Karpas-422 (cell line): ENCODE measurements at regions not wholly inside any gene's neighbourhood (a gene's known extent, or its start where the extent isn't known, plus 50 kb on each side); places are given as distances from the start of the nearest gene placed in this dataset.

Experiments used
- DNase-seq: peaks from one replicate; pipeline ENCODE4 v3.0.0-alpha.2; 2015
- H2AFZ ChIP-seq: fragments of 200-600 bp; sonication (generic); 2 replicates; pipeline ENCODE4 v1.6.1; 2014; ENCODE audit warnings: antibody characterized with exemption, low read length, mixed read lengths
- H3K27ac ChIP-seq: fragments of 200-600 bp; sonication (generic); 2 replicates; pipeline ENCODE4 v1.5.1; 2014; ENCODE audit warnings: mild to moderate bottlenecking, low read length, moderate library complexity
- H3K27me3 ChIP-seq: fragments of 200-600 bp; sonication (generic); 2 replicates; pipeline ENCODE4 v1.6.1; 2014; ENCODE audit warnings: low read length, mixed read lengths
- H3K36me3 ChIP-seq: fragments of 200-600 bp; sonication (generic); 2 replicates; pipeline ENCODE4 v1.6.1; 2014; ENCODE audit warnings: low read length, mixed read lengths; ENCODE audit not compliant: insufficient read depth
- H3K4me1 ChIP-seq: fragments of 200-600 bp; sonication (generic); 2 replicates; pipeline ENCODE4 v1.6.1; 2014; ENCODE audit warnings: mild to moderate bottlenecking, low read length, mixed read lengths
- H3K4me2 ChIP-seq: fragments of 200-600 bp; sonication (generic); 2 replicates; pipeline ENCODE4 v1.6.1; 2014; ENCODE audit warnings: low read length, low read depth, mild to moderate bottlenecking; ENCODE audit not compliant: poor library complexity, severe bottlenecking
- H3K4me3 ChIP-seq: fragments of 200-600 bp; sonication (generic); 2 replicates; pipeline ENCODE4 v1.5.1; 2014; ENCODE audit warnings: mild to moderate bottlenecking, antibody characterized with exemption, low read length, mixed read lengths
- H3K79me2 ChIP-seq: fragments of 200-600 bp; sonication (generic); 2 replicates; pipeline ENCODE4 v1.6.1; 2014; ENCODE audit warnings: mild to moderate bottlenecking, low read length, mixed read lengths
- H3K9ac ChIP-seq: fragments of 200-600 bp; sonication (generic); 2 replicates; pipeline ENCODE4 v1.6.0; 2014; ENCODE audit warnings: low read length
- H3K9me2 ChIP-seq: fragments of 200-600 bp; sonication (generic), shearing (Covaris generic); replicated peaks from 2 replicates; pipeline ENCODE4 v1.6.0; 2014; ENCODE audit warnings: mild to moderate bottlenecking, low read length, moderate library complexity; ENCODE audit not compliant: insufficient read depth
- H3K9me3 ChIP-seq: fragments of 300-700, 200-600 bp; sonication (generic); 2 replicates; pipeline ENCODE4 v1.6.1; 2014; ENCODE audit warnings: low read length, mixed read lengths
- H4K20me1 ChIP-seq: fragments of 200-600 bp; sonication (generic); 2 replicates; pipeline ENCODE4 v1.6.1; 2014; ENCODE audit warnings: mild to moderate bottlenecking, antibody characterized with exemption, low read length, low read depth; ENCODE audit not compliant: insufficient read depth

DNA sequence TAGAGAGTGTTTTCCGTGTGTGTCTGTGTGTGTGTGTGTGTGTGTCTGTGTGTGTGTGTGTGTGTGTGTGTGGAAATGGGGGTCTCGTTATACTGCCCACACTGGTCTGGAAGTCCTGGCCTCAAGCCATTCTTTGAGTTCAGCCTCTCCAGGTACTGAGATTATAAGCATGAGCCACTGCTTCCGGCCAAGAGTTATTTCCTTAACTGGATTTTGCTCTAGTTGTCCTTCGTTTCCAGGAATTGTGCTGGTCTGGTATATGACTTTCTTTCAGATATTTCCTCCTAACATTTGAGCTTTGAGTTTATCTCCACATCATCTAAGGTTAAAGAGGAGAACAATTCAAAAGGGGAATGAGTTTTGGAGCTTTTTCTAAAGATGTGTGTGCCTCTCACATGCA, 124.8 kb downstream of the SH3BGRL2 start:
- Histone ChIP-seq H2AFZ (no peak overlapping the region), H3K4me2 (no peak overlapping the region), H3K4me1 (no peaks in the 10 kb centered on the region), H3K9ac (no peak overlapping the region), H3K9me3 (no peaks in the 10 kb centered on the region), H3K9me2 (no peaks in the 10 kb centered on the region), H3K36me3 (no peaks in the 10 kb centered on the region), H3K27ac (no peak overlapping the region), H3K27me3 (no peaks in the 10 kb centered on the region), H3K4me3 (no peak overlapping the region), H4K20me1 (no peaks in the 10 kb centered on the region), H3K79me2 (no peaks in the 10 kb centered on the region)
- no peak for DNase-seq
